ENCODE measurements at regions not wholly inside any gene's neighbourhood (a gene's known extent, or its start where the extent isn't known, plus 50 kb on each side); places are given as distances from the start of the nearest gene placed in this dataset.
A peak's percentile ranks its signal among the peaks of the same experiment; 100 is the strongest.
"Not testable (repeated sequence)": the region's sequence is repeated elsewhere in the genome, so short reads cannot be mapped to it uniquely, and the experiment has no call there.

- not testable (repeated sequence) for DNase-seq
These were observed 52.1 kb upstream of the LRRC37A2 start for GRCh38 chr17:46460129-46460528.

GRCh38 chr17:46455069-46455468 lies 57.2 kb upstream of the LRRC37A2 start:
- DNase-seq: not testable (repeated sequence)

DNA sequence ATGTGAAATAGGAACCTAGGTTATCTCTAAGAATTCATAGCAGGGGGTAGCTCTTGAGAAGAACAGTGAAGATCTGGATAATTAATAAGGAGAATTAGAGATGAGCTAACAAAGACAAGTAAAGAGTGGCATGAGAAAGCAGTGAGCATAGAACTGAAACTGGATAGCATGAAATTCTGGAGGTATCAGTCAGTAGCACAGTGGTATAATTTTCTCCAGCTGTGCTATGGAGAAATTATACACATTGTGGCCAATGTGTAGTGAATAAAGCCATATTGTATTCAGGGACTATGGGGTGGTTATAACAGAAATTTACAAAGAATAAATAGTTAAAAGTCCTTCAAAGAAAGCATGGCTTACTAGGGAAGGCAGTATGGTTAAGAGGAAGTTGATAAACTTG lies 57.7 kb upstream of the LRRC37A2 start:
- DNase-seq: not testable (repeated sequence)

DNA sequence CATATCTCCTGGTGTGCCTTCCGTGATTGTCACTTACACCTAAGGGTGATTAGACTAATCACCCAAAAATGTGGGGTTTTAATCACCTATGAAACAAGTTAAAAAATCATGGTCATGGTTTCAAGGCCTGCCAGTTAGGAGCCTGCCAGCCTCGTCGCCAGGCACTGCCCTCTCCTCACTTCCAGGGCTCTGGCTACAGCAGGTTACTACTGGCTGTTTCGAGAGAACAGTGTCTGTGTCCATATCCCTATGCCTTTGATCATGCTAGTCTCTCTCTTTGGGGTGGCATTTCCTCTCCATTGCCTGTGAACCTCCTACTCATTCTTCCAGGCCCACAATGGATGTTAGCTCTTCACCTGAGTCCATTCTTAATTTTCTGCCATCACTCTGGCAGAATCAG lies 59.2 kb upstream of the LRRC37A2 start:
- DNase-seq: not testable (repeated sequence)

DNA sequence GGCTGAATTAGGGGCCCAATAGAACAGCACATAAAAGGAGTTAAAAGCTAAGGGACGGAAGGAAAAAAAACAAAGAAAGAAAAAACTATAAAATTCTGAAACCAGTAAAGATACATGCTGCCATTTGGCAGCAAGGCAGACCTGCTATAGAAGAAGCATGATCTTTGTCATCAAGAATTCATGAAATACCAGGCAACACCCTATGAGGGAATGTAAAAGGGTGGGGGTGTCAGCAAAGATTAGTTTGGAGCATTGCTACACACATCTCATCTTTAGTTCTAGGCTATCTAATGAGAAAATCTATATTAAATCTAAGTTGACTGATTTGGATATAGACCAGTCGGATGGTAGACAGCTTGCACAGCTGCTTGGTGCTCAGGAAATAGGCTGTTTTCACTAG lies 66.4 kb upstream of the LRRC37A2 start:
- DNase-seq: not testable (repeated sequence)

DNA sequence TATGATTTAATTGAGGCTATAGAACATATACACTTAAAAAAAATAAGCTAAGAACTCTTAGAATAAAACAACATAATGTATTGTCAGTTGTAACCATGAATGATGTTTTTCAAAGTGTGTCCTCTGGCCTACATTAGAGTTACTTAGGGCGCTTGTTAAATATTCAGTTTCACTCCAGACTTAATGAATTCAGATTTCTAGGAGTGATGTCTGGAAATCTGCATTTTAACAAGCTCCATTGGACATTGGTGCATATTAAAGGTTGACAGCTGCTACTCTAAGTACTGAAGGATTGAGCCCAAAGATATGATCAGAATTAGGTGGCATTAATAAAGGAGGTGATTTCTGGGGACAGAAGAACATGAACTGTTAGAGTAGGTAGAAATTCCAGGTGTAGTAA lies 66.9 kb upstream of the LRRC37A2 start:
- not testable (repeated sequence) for DNase-seq

GRCh38 chr17:46442153-46442552 lies 70.1 kb upstream of the LRRC37A2 start:
- not testable (repeated sequence) for DNase-seq

GRCh38 chr17:46440665-46441064 lies 71.6 kb upstream of the LRRC37A2 start:
- DNase-seq: not testable (repeated sequence)

GRCh38 chr17:46434450-46435062 lies 73.0 kb upstream of the ARL17B start:
- not testable (repeated sequence) for DNase-seq

- not testable (repeated sequence) for DNase-seq
These were observed 68.7 kb upstream of the ARL17B start for GRCh38 chr17:46430300-46430699.

DNA sequence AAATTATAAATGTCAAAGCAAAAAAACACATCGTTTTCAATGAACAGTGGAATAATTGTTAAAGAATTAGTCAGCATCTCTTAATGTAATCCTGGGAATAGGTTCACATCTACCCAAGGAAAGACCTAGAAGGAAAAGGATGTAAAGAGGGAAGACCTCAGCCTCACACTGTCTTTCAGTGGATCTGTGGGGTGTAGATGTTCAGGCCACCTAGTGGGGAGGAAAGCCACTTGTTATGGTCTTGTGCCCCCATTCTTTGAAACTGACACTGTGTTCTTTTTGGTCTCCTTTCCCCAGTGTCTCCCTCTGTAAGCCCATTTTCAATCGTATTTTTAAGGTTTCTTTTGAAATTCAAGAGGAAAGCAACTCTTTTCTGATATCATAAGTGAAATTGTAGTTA lies 68.1 kb upstream of the ARL17B start:
- not testable (repeated sequence) for DNase-seq

DNA sequence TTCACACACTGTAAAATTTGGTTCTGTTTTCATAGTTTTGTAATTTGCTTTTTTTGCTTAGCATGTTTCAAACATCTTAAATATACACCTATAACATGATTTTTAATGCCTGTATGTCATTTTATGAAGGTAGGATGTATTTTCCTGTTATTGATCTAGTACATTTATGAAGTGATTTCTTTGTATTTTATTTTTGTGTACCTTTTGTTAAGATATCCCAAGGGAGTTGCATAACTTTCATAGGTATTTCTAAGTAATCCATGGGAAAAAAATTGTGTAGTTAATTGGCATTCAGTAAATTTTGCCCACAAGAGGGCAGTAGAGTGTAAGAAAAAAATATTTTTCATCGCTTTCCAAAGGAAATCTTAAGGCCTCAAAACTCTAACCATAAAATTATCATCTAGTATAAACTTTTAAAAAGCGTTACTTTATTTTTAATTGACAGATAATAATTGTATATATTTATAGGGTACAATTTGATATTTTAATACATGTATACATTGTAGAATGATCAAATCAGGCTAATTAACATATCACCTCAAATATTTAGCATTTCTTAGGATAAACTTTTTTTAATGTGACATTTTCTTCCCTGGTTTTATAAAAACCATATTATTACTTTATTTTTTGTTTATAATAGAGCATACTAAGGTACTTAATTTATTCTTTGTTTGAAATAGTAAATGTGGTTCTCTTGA lies 62.8 kb upstream of the ARL17B start:
- DNase-seq: not testable (repeated sequence)

GRCh38 chr17:46417907-46418306 lies 56.3 kb upstream of the ARL17B start:
- DNase-seq: peak; percentile 0

DNA sequence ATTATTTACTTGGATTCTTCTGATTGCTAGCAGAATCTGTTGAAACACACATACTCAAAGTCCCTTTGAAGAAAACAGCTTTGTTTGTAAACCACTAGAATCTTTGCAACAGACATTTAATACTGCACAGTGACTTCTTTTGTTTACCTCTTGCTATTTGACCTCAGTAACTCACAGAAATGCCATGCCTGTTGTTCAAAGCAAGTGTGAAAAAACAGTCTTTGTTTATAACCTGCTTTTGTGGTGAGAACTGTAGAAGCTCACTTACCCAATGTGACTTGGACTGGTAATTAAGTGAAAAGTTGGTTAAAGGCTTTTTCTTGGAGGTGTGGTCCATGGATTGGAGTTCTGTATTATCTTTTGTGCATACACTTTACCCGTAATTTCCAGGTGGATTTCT lies 55.7 kb upstream of the ARL17B start:
- not testable (repeated sequence) for DNase-seq

DNA sequence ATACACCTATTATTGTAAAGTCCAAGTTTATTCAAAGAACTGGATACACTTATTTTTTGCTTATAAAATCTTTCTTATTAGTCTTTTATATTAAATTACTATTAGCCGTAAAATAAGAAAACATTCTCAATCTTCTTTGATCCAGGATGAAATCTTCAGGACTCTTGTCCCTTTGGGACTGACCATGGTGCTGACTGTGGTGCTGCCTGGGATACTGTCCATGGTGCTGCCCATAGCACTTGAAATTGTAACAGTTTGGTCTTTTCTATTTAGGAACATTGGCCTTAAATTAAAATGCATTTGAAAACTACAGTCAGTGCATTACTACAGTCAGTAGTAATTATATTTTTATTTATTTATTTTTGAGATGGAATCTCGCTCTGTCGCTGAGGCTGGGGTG lies 53.0 kb upstream of the ARL17B start:
- not testable (repeated sequence) for DNase-seq

DNA sequence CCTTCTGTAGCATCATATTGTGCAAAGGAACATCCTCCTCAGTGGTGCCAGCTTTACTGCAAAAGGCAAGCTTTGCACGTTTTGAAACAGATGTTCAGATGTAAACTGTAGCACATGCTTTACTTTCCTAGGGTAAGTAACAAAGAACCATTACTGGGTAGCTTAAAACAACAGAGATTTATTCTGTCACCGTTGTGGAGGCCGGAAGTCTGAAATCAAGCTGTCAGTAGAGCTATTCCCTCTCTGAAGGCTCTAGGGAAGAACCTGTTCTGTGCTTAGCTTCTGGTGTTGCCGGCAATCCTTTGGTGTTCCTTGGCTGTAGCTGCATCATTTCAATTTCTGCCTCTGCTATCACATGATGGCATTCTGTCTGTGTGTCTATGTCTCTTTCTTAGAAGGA lies 50.6 kb upstream of the ARL17B start:
- DNase-seq: not testable (repeated sequence)

DNA sequence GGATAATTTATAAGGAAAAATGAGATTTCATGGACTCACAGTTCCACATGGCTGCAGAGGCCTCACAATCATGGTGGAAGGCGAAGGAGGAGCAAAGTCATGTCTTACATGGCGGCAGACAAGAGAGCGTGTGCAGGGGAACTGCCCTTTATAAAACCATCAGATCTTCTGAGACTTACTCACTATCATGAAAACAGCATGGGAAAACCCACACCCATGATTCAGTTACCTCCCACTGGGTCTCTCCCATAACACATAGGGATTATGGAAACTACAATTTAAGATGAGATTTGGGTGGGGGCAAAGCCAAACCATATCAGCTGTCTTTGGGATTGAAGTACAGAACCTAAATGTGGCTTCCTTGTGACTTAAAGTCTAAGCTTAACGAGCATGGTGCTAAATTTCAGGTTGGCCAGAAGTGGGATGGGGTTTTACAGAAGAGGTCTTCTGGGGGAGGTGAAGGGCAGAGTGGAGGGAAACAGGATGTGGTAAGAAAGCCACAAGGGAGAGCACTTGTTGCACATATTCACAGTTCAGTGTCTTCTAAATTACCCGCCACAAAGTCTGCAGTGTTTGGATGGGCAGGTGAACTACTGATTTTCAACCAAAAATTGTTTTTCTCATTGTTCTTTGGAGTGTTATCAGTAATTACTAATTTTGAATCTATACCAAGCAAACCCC lies 49.7 kb upstream of the ARL17B start:
- DNase-seq: not testable (repeated sequence)
